ENCODE measurements at regions not wholly inside any gene's neighbourhood (a gene's known extent, or its start where the extent isn't known, plus 50 kb on each side); places are given as distances from the start of the nearest gene placed in this dataset.

GRCh38 chr18:47644896-47645295, 285.6 kb downstream of the SMAD2 start:
- TF ChIP-seq CTCF (IDR thresholded peaks at IDR 0.05; ENCODE audit: low read depth, low read length, poor library complexity, severe bottlenecking), result no peak
- TF ChIP-seq EZH2phosphoT487 (IDR thresholded peaks at IDR 0.05; ENCODE audit: borderline replicate concordance, low read length), result no peak

Data from DOHH2 (cell line).